SU-DHL-6 (cell line): ENCODE measurements at regions not wholly inside any gene's neighbourhood (a gene's known extent, or its start where the extent isn't known, plus 50 kb on each side); places are given as distances from the start of the nearest gene placed in this dataset.

Source experiments
- H2AFZ ChIP-seq: fragments of 200-600 bp; sonication (generic); 2 replicates; pipeline ENCODE4 v1.6.1; 2014; ENCODE audit warnings: low read depth, mild to moderate bottlenecking, moderate library complexity, mixed read lengths, antibody characterized with exemption, low read length; ENCODE audit not compliant: severe bottlenecking
- H3F3A ChIP-seq: fragments of 200-600 bp; shearing (Covaris generic); 2 replicates; pipeline ENCODE4 v1.6.0; 2016; ENCODE audit warnings: antibody characterized with exemption, mild to moderate bottlenecking; ENCODE audit not compliant: insufficient read depth
- H3K27ac ChIP-seq: fragments of 200-600 bp; sonication (generic); 2 replicates; pipeline ENCODE4 v1.5.1; 2016; ENCODE audit warnings: low read depth, mild to moderate bottlenecking, low read length, moderate library complexity, mixed read lengths
- H3K27me3 ChIP-seq: fragments of 200-600 bp; sonication (generic), shearing (Covaris generic); 2 replicates; pipeline ENCODE4 v1.6.0; 2014; ENCODE audit warnings: mild to moderate bottlenecking, low read length
- H3K36me3 ChIP-seq: fragments of 200-600 bp; sonication (generic); 2 replicates; pipeline ENCODE4 v1.6.1; 2014; ENCODE audit warnings: mild to moderate bottlenecking, low read length, mixed read lengths
- H3K4me2 ChIP-seq: fragments of 300-600, 200-600 bp; shearing (Covaris generic), sonication (generic); 2 replicates; pipeline ENCODE4 v1.6.0; 2014; ENCODE audit warnings: low read length, low read depth, mild to moderate bottlenecking; ENCODE audit not compliant: poor library complexity, severe bottlenecking
- H3K4me3 ChIP-seq: fragments of 200-600 bp; sonication (generic); 2 replicates; pipeline ENCODE4 v1.5.1; 2014; ENCODE audit warnings: antibody characterized with exemption, low read length, mild to moderate bottlenecking, mixed read lengths; ENCODE audit not compliant: insufficient read depth, poor library complexity, severe bottlenecking
- H3K79me2 ChIP-seq: fragments of 200-600 bp; sonication (generic); 2 replicates; pipeline ENCODE4 v1.6.1; 2014; ENCODE audit warnings: mild to moderate bottlenecking, low read length, moderate library complexity; ENCODE audit not compliant: insufficient read depth
- H3K9ac ChIP-seq: fragments of 200-600 bp; sonication (generic); 2 replicates; pipeline ENCODE4 v1.7.0; 2014; ENCODE audit warnings: mild to moderate bottlenecking, low read length
- H3K9me2 ChIP-seq: fragments of 200-600 bp; sonication (generic); replicated peaks from 2 replicates; pipeline ENCODE4 v1.6.1; 2014; ENCODE audit warnings: low read length; ENCODE audit not compliant: insufficient read depth
- H3K9me3 ChIP-seq: fragments of 200-600 bp; sonication (generic); 2 replicates; pipeline ENCODE4 v1.6.1; 2014; ENCODE audit warnings: low read length, mixed read lengths; ENCODE audit not compliant: insufficient read depth
- H4K20me1 ChIP-seq: fragments of 200-600 bp; sonication (generic); 2 replicates; pipeline ENCODE4 v1.6.1; 2014; ENCODE audit warnings: low read depth, mild to moderate bottlenecking, antibody characterized with exemption, low read length, moderate library complexity, mixed read lengths
- CTCF ChIP-seq: fragments of 200-600 bp; sonication (generic); IDR thresholded peaks from one replicate; pipeline ENCODE4 v1.5.1; 2017; ENCODE audit warnings: antibody characterized with exemption, mild to moderate bottlenecking, low read length, moderate library complexity; ENCODE audit not compliant: insufficient read depth, poor library complexity, severe bottlenecking
- EZH2phosphoT487 ChIP-seq: fragments of 200-600 bp; sonication (generic), shearing (Covaris generic); conservative IDR thresholded peaks from 2 replicates; pipeline ENCODE4 v1.6.1; 2018; ENCODE audit warnings: mild to moderate bottlenecking, antibody characterized with exemption, low read length, moderate library complexity, mixed read lengths

DNA sequence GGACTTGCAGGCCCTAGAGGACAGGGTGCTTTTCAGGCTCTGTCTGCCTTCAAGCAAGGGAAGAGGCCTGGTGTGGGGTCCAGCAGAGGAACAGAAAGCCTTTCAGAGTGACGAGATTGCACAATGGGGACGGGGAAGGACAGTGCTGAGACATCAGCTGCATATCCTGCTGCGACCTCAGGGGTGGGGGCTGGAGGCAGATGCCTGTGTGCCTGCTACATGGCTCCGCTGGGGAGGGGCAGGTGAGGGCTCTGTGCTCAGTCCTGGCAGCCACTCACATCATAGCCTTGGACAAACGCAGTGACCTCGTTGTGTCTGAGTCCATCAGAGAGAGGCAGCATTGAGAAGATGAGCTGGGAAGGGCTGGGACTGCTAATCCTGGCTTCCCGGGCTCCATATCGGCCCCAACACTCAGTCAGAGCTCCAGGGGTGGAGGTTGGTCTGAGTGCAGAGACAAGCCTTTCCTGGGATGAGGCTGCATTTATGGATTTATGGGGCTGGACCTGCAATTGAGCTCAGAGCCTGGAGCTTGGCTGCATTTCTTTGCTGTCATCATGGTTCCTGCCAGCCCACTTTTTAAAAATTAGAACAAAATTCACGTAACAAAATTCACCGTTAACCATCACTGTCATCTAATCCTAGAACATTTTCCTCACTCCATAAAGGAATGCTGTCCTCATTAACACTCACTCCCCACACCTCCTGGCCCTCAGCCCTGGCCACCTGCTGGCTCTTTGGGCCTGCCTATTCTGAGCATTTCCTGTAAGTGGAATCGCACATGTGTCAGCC, 196.9 kb upstream of the SLC24A3 start:
- Histone ChIP-seq H3K27ac (no peak overlapping the region), H3F3A (no peaks in the 10 kb centered on the region), H3K79me2 (no peaks in the 10 kb centered on the region), H3K9ac (no peak overlapping the region), H2AFZ (no peak overlapping the region), H3K4me3 (no peak overlapping the region), H3K27me3 (no peaks in the 10 kb centered on the region), H4K20me1 (no peaks in the 10 kb centered on the region), H3K36me3 (no peaks in the 10 kb centered on the region), H3K9me2 (no peaks in the 10 kb centered on the region), H3K4me2 (no peak overlapping the region), H3K9me3 (no peaks in the 10 kb centered on the region)
- no peak for TF ChIP-seq EZH2phosphoT487
- TF ChIP-seq CTCF, result no peak

DNA sequence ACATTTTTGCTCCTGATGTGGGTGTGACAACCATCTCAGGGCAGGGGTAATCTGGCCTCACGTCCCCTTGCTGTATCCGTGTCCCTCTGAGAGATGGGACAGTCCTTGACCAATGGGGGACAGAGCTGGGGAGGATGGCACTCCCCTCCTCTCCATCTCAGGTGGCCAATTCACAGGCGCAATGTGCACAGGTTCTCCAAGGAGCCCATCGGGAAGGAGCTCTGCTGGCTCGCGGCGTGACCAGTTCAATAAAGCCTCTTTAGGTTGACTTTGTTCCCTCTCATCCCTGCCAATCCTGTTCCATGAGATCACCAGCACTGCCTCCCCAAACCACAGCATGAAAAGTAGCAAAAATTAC, 196.3 kb upstream of the SLC24A3 start:
- Histone ChIP-seq H3F3A (no peaks in the 10 kb centered on the region), H3K36me3 (no peaks in the 10 kb centered on the region), H3K27ac (no peak overlapping the region), H4K20me1 (no peaks in the 10 kb centered on the region), H3K4me3 (no peak overlapping the region), H3K79me2 (no peaks in the 10 kb centered on the region), H3K4me2 (no peak overlapping the region), H3K27me3 (no peaks in the 10 kb centered on the region), H2AFZ (no peak overlapping the region), H3K9ac (no peak overlapping the region), H3K9me2 (no peaks in the 10 kb centered on the region), H3K9me3 (no peaks in the 10 kb centered on the region)
- TF ChIP-seq CTCF, result no peak
- no peak for TF ChIP-seq EZH2phosphoT487

DNA sequence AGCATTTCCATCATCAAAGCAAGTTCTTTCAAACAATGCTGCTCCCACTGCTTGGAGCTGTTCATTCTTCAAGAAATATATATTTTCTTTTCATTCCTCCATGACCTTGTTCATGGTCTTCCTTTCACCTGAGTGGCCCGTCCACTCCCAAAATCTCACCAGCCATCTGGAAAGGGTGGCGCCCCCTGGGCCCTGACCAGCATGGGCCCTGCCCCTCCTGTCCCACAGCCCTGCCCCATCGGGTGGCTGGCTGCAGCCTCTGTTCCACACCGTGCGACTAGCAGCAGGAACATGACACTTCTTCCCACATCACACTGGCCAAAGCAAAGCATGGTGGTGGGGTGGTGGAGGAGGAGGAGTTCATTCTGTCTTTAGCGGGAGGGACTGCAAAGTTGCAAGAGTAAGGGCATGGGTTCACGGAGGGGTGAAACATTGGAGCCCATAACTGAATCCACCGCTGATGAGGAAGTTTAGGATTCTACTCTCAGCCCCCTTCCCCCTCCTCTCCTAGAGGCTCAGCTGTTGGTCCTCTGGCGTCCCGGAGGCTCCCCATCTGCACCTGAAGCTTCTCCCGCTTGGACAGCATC, 195.2 kb upstream of the SLC24A3 start:
- H3K4me2 ChIP-seq, result no peak overlapping the region
- H3K27ac ChIP-seq, result no peak overlapping the region
- no peaks in the 10 kb centered on the region for H3K9me3 ChIP-seq

More for the DNA sequence above, 195.2 kb upstream of the SLC24A3 start:
- no peaks in the 10 kb centered on the region for H3K9me2 ChIP-seq
- no peak overlapping the region for H2AFZ ChIP-seq
- no peaks in the 10 kb centered on the region for H3K79me2 ChIP-seq
- TF ChIP-seq EZH2phosphoT487 (no peak), CTCF (no peak)
- H3K9ac ChIP-seq, result no peak overlapping the region
- no peak overlapping the region for H3K4me3 ChIP-seq
- H3K27me3 ChIP-seq, result no peaks in the 10 kb centered on the region
- H4K20me1 ChIP-seq, result no peaks in the 10 kb centered on the region
- no peaks in the 10 kb centered on the region for H3K36me3 ChIP-seq
- H3F3A ChIP-seq, result no peaks in the 10 kb centered on the region
